NCI-H2107 (cell line): ENCODE measurements at regions not wholly inside any gene's neighbourhood (a gene's known extent, or its start where the extent isn't known, plus 50 kb on each side); places are given as distances from the start of the nearest gene placed in this dataset.

Experiments
- DNase-seq: peaks from one replicate; lab custom pipeline; 2025; lab: John Stamatoyannopoulos, UW

DNA sequence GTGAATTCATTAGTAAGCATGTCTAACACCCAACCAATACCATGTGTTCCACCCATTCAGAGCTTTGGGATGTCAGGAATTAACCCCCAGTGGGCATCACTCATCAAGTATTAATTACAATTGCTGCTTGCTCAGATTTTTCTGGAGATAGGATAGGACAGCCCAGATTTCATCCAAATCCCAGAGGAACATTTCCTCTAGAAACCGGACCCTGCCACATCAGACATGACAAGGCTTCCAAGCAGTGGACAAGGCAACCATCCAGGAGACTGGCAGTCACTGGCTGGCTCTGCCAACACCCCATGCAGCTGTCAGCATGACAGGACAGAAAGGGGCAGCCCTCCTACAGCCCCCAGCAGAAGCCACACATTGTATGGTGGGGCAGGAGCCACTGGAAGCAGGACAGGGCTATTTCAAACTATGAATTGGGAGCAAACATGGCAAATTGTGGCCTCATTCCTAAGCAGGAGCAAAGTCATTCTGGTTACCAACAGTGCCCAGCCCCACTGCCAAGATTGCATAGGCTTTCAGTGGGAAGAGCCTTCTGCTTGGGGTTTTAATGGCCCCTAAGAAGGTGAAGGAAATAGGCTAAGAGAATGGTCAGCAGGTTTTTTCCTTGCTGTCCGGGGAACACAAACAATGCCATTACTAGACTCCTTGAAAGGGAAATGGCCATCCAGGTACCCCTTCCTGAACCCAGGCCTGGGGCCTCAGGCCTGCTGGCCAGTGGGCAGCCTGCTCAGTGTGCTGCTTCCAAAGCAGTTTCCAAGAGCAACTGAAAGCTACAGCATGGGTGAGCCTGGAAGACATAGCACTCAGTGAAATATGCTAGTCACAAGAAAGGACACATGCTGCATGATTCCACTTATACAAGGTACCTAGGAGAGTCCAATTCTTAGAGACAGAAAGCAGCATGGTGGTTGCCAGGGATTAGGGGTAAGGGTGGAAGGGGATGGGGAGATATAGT lies 294.7 kb upstream of the SLC30A5 start:
- DNase-seq = no peak

DNA sequence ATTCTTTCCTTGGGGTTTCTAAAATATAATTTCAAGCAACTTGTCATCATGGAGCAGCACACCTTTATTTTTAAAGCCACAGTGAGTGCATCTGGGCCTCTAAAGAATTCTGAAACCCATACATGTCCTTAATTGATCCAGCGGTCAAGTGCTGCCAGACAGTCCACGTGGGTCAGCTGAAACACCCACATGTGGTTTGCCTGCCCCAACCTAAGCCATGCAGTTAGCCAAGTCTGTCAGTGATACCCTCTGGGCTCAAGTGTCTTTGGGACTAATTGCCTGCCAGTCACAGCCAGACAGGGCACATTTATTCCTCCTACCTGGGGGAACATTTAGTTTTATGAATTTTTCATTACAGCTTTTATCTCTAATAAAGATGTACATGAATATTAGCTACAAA lies 291.4 kb upstream of the SLC30A5 start:
- DNase-seq = no peak

DNA sequence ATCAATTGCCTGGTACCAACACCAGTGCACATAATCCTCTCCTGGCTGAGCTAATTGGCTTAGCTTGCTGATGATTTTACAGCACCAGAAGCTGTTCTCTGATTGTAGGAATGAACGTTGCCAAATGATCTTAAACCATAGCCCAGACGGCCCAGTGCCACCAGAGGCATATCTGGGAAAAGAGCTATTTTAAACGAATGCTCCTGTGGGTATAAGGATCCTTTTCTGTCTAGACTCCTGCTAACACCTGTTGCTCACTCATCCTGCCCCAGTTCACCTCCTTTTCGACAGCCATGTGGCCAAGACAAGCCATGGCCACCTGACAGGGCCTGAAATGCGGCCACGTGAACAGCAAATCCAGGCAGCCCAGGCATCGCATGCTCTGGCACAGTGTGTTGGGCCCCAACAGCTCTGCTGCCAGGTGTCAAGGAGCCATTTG lies 289.9 kb upstream of the SLC30A5 start:
- no peak for DNase-seq

DNA sequence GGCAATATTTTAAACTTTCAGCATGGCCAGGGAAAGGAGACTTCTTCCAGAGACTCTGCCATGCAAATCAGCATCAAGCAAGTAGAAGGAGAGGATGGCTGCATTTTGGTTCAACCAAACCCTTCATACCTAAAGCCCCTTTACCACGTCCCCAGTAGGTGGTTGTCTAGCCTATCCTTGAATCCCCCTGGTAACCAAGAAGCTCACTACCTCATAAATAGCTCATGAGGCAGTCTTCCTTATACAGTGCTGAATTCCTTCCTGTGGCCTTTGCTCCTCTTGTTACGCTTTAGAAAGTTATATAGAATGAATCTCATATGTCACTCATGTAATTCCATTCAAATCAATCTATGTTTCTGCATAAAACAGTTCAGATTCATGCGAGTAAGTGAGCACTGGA lies 289.5 kb upstream of the SLC30A5 start:
- no peak for DNase-seq

DNA sequence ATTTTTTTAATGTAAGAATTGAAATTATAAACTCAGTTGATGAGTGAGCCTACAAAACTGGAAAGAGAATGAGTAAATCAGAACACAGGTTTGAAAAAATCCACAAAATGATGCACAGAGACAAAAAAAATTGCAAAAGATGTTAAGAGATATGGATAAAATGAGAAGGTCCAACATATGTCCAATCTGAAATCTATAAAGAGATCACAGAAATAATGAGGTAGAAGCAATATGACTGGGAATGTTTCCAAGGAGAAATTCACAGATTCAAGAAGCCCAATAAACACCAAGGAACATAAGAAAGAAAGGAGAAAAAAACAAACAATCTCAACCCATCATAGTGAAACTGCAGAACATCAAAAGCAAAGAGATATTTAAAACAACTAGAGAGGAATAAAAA lies 288.4 kb upstream of the SLC30A5 start:
- no peak for DNase-seq

DNA sequence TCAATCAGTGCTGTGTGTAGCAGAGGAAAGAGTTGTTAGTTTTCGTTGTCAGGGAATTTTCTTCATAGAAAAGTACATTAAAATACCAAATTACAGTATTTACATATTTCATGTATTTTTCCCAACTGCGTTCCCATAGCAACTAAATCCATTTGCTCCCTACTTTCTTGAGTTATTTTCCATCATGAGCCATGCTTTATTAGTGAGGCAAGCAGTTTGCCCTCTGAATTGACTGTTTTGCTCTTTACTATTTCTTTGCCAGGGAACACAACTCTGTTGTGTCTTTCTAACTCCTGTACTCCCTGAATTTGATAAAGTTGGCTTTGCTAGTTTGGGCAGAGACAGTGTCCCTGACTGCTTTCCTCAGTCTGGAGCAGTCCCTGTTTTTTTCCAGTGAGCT lies 276.2 kb upstream of the SLC30A5 start:
- DNase-seq = no peak

DNA sequence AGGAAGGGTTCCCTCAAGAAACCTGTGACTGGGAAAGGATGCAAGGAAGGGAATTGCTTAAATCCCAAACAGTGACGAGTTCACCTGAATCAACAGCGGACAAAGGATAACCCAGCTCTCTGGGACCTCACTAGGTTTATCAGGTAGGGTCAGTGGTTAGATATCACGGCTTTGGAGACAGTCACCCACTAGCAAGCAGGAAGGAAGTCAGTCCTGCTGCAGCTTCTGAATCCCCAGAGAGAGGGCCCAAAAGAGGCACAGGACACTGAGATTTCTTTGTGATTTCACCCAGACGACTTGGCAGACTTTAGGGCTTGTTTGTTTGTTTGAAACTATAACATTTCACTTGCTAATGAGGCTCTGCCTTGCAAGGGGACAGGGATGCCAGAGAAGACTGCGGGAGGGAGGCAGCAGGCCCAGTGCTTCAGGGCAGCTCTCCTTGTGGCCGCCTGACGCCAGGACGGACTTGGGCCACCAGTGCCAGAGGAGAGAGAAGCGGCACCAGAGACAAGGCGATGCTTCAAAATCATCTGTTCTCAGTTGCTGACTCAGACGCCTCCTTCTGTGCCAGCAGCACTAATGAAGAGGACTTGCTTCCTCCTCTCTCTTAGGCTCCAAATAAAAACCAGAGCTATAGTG lies 275.6 kb upstream of the SLC30A5 start:
- no peak for DNase-seq

DNA sequence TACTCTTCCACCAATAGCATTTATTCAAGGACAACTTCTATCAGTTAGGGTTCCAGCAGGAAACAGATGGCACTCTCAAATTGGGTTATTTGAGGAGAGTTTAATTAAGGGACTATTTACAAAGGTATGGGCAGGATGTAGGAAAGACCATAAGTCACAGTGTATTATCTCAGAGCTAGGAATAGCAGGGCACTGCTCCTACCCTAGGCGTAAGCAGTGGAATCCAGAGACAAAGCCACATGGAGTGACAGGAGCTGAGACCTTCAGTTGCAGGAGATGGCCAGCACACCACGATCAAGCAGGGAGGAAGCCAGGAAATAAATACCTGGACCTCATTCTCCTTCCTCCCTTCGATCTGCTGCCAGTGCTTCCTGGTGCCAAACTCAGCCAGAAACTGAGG lies 274.9 kb upstream of the SLC30A5 start:
- DNase-seq = no peak

DNA sequence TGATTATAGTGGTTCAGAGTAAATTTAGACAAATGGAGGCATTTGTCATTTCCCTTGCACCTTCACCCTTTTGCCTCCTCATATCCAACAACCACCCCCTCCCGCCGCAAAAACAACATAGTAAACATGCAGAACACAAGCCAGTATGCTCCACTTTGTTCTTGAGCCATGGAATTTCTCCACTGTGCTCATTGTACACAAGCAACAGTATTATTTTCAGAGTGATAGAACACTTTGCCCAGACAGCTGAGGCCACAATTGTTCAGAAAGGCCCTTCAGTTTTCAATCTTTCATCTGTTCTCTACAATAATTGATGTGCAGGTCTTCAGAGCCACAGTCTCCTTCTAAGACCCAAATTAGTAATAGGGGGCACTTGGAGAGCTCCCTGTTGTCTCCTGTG lies 272.8 kb upstream of the SLC30A5 start:
- no peak for DNase-seq

DNA sequence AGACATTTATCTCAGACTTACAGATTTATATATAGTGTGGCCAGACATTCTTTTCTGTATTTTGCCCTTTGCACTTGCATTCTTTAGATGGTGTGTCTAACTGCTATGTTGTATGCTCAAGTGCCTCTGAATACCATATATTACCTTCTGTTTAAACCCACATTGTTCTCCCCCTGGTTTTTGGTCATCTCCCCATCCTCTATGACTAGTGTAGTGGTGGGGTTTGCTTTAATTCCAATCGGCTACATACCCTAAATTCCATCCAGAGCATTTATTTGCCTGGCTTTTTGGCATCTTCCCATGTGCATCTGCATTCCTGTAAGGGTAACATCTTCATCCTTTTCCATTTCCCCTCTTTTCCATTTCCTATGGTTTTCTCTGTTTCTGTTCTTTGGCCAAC lies 271.0 kb upstream of the SLC30A5 start:
- no peak for DNase-seq

DNA sequence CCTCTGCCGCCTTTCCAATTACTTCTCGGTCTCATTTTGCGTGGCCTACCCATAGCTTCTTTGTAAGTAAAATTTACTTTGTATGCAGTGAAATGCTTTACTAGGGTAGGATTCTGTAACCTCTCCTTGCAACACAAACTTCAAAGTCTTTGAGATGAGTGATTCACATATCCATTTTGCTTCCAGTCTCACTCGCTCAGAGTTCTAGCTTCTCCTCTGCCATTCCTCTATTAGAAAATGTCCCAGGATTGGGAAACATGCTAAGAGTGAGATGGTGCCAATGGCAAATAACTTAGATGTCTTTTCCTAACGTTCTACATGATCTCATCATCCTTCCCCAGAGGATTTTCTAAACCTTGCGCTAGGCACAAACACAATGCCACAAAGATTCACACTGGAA lies 270.5 kb upstream of the SLC30A5 start:
- no peak for DNase-seq

DNA sequence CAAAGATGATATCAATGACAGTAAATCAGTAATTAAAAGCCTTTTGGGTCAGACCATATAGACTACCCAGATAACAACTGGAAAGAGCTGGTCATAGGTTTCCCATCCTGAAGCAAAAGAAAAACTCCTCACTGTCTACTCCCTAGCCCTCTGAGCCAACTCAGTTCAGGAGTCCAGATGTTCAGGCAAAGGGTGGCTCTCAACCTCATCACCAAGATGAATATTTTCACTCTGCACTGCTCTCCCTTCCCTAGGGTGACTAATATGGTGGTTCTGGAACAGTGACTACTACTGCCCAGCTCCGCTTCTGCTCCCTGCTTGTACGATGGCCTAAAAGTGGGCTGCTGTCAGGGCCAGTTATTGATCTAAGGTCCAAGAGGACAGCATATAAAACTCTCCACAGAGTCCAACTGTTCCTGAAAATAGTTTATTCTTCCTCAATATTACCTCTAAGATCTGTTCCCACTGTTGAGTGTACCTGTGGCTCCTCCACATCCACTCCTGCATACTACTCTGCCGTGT lies 263.4 kb upstream of the SLC30A5 start:
- DNase-seq = no peak

DNA sequence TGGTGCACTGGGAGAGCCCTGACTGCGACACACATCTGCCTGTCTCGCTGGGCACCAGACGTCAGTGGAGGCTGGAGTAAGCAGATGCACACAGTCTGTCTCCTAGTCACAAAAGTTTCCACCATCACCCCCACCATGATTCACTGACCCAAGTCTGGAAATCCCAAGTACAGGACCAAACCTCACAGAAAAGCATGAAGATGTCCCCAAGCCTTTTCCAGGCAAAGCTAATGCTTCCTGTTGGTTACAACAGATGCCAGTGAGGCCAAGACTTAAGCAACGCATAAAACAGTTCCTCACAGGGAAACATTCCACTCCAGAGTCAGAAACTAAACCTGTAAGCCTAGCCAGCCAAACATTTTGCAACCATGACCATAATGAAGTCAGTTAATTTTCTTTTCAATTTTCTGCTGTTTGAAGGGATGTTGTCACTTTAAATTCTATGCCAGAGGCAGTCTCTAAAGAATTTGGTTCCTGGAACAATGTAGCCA lies 259.3 kb upstream of the SLC30A5 start:
- DNase-seq = no peak

DNA sequence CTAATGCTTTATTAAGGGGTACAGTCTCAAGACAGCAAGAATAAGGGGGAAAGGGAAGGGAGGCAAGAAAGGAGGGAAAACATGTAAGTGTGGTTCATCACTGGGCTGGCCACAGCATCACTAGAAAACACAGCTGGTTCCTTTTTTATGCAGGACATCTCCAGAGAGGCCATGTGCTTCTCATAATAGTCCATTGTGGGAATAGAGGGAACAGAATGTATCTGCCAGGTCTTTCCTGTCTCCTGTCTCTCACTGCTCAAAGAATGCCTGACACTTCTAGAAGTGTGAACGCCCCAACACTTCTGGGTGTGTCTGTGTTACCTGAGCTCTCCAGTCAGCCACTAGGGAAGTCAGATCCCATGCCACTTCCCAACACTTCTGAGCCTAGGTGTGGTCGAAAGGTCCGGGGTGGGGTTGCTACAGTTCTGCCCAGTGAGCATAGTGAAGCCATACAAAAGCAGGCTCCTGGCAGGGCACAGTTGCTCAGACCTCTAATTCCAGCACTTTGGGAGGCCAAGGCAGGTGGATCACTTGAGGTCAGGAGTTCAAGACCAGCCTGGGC lies 255.6 kb upstream of the SLC30A5 start:
- DNase-seq = no peak

DNA sequence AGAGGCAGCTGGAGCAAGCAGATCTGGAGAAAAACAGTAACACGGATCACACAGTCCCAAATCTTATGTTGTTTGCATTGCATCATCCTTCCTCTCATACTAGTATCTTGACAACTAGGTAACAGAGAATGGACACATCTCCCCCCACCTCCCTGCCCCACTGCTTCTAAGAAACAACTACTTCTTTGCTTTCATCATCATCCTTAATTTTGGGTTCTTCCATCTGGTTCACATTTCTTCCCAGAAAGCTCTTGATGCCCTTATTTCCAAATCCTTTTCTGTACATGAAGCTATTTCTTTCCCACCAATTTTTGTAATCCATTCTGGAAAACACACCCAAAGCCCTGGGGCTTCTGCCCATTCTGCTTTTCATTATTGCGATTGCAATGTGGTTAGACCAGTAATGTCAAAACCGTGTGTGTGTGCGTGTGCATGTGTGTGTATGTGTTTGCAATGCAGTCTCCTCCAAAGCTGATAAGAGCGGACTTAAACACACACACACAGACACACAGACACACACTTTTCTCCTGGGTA lies 254.7 kb upstream of the SLC30A5 start:
- no peak for DNase-seq

DNA sequence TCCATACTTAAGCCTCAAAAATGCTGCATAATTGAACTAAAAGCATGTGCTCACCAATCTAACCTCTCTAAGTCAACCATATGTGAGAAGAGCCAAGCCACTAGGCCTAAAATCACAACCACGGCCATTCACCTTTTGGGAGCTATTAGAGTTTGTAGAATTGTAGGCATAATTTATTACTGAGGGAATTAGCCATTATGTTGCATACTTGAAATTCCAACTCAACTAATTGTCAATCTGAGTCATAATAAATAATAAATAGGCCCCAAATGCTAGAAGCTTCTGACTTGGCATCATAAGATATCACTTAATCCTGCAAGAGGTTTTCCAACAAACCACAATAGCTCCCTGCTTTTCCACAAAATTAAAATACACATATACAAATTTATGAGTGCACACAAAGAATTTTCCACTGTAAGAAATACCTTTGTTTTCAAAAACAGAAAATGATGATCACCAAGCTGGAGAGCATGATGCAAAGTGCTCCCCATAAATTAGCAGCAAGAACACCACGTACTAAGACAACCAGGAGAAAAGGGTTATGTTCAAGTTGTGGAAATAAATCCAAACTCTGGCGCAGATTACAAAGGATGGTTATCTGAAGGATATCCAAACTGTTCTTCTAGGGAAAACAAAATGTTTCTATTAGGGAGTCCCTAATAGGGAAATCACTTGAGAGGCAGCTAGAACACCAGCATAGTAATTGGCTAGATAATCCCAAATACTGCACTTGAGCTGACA lies 250.0 kb upstream of the SLC30A5 start:
- DNase-seq = no peak

DNA sequence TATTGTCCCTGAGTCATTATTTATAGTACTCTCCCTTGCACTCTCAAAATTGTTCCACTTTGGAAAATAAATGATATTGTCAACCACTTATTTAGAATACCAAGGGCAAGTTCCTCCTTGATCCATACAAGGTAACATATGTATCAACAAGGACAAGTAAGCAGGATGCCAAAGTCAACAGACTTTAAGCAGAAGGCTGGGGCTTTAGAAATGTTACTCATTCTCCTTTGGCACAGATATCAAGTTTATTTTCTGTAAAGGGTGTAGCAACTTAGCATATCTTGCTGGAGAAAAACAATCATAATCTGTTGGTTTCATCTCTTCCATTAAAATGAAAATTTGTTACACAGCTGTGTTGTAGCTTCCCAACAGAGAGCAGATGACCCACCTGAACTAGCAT lies 248.7 kb upstream of the SLC30A5 start:
- DNase-seq = no peak

DNA sequence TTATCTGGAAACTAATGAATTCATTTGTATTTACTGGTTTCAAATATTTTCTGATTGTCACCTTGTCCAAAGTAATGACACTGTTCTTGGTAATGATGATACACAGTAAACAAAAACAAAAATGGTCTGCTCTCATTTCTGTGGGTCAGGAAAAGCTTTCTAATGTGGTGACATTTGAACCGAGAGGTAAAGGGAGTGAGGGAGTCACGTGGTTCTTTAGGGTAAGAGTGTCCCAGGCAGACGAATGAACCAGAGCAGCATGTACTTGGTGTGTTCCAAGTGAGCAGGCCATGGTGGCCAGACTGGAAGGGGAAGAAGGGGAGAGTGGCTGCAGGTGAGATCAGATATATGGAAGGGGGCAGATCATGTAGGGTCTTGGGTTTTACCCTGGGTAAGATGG lies 247.0 kb upstream of the SLC30A5 start:
- DNase-seq = no peak

DNA sequence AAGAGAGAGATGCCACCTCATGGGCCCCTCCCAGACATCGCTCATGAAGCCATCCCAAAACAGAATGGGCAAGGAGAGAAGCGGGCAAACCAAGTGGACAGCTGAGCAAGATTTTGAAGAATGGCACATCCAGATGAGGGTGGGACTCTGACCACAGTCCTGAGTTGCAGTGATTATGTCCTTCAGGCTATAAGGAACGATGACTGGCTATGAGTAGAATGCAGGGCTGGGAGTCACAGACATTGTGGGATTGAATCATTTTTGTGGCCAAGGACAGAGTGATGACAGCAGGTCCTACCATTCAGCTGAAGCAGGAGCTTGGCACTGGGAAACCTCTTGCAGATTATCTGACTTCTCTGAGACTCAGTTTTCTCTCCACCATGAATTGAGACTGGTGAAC lies 245.7 kb upstream of the SLC30A5 start:
- DNase-seq = no peak

DNA sequence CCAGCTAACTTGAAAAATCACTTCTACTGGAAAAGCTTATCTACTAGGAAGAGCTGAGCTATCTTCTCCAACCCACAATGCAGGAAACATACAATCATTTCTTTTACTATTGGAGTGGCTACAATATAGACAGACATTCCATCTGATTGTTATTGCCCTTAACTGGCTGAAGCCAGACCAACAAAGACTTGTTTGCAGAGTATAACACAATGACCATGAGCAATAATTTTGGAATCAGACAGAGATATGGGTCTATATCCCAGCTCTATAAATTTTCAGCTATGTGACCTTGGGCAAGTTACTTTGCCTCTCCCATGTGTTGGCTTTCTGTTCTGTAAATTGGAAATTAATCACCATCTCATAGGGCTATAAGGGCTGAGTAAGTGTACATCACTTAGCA lies 244.7 kb upstream of the SLC30A5 start:
- no peak for DNase-seq

DNA sequence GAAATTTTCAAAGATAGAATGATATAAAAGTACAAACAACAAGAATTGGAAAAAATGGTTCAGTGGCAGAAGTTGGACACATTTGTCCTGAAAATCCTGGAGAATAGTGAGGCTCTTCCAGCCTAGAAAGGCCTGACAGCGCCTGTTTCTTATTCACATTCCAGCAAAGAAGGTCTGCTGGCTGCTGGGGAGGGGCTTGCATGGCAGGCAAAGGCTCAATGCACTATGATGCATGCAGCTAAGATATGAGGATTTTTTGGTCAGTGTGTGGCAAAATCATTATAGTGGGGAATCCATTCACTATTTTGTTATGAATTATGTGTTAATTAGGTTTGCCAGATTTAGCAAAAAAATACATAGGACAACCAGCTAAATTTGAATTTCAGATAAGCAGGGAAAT lies 243.9 kb upstream of the SLC30A5 start:
- DNase-seq = no peak

DNA sequence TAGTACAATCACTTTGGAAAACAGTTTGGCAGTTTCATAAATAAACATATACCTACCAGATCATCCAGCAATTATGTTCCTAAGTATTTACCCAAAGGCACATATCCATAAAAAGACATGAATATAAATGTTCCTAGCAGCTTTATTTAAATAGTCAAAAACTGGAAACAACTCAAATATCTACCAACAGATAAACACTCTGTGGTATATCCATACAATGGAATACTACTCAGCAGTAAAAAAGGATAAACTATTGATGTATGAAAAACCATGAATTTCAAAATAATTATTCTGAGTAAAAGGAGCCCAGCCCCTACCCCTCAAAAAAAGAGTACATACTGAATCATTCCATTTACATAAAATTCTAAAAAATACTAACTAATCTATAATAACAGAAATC lies 232.7 kb upstream of the SLC30A5 start:
- no peak for DNase-seq
